ENCODE measurements at regions not wholly inside any gene's neighbourhood (a gene's known extent, or its start where the extent isn't known, plus 50 kb on each side); places are given as distances from the start of the nearest gene placed in this dataset.
"Not testable (repeated sequence)": the region's sequence is repeated elsewhere in the genome, so short reads cannot be mapped to it uniquely, and the experiment has no call there.

DNA sequence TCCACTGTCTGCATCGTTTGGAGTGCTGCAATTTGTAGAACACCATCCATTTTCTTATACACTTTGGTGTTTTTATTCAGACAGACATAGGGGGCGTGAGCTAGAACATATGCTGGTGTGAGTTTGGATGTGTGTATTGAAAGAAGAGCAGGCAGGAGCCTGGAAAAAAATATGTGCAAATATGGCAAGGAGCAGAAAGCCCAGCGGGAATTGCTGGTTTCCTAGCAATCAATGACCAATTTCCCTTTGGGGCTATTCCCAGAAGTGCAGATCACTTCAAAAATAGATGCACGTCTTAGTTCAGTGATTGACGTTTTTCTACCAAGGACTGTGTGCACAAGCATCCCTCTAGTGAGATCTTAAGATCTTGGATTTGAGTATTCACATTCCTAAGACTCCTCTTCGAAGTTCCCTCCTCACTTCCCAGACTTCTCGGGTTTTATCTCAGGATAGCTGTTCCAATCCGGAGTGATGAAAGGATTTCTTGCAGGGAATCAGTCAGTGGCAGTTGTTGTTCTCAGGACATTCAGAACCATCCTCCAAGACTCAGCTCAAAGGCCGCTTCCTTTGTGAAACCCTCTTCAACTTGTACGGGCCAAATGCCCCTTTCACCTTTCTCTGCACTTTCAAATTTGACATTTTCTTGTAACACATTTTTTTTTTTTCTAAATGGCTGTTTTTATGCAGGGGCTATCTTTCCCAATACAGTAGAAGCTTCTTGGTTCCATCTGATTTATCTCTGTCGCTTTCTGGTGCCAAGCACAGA lies 268.7 kb upstream of the ASIC2 start:
- TF ChIP-seq, protein P1, sequence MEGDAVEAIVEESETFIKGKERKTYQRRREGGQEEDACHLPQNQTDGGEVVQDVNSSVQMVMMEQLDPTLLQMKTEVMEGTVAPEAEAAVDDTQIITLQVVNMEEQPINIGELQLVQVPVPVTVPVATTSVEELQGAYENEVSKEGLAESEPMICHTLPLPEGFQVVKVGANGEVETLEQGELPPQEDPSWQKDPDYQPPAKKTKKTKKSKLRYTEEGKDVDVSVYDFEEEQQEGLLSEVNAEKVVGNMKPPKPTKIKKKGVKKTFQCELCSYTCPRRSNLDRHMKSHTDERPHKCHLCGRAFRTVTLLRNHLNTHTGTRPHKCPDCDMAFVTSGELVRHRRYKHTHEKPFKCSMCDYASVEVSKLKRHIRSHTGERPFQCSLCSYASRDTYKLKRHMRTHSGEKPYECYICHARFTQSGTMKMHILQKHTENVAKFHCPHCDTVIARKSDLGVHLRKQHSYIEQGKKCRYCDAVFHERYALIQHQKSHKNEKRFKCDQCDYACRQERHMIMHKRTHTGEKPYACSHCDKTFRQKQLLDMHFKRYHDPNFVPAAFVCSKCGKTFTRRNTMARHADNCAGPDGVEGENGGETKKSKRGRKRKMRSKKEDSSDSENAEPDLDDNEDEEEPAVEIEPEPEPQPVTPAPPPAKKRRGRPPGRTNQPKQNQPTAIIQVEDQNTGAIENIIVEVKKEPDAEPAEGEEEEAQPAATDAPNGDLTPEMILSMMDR (conservative IDR thresholded peaks at IDR 0.05; ENCODE audit: low read depth, low read length), result no peak
- DNase-seq (ENCODE audit: low read depth), result no peak
- H3K4me3 ChIP-seq (ENCODE audit: low read depth, low read length), result no peak overlapping the region

- no peak overlapping the region for H3K4me3 ChIP-seq (ENCODE audit: low read depth, low read length)
Measured at GRCh38 chr17:33562792-33563191, 269.7 kb upstream of the ASIC2 start.

GRCh38 chr17:33564146-33564545 lies 271.1 kb upstream of the ASIC2 start:
- TF ChIP-seq, protein P1 (conservative IDR thresholded peaks at IDR 0.05; ENCODE audit: low read depth, low read length), result no peak

More at GRCh38 chr17:33562792-33563191, 269.7 kb upstream of the ASIC2 start:
- TF ChIP-seq, protein P1 (conservative IDR thresholded peaks at IDR 0.05; ENCODE audit: low read depth, low read length), result no peak
- DNase-seq (ENCODE audit: low read depth), result no peak

DNA sequence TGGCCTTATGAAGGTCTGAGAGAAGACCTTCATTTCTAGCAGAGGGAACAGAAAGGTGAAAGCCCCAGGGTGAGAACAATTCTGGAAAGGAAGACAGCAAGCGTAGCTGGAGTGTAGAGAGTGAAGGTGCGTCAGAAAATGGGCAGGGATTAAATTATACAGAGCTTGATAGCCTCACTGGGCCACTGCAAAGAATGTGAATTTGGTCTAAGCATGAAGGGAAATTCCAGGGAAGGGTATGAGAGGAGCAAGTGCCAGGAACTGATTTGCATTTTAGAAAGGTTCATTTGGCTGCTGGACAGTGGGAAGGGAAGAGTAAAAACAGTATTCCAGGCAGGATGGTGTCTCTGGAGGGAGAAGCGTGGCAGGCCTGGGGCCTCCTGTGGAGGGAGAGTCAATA lies 274.1 kb upstream of the ASIC2 start:
- H3K4me3 ChIP-seq (ENCODE audit: low read depth, low read length), result no peak overlapping the region
- TF ChIP-seq, protein P1 (conservative IDR thresholded peaks at IDR 0.05; ENCODE audit: low read depth, low read length), result no peak
- DNase-seq (ENCODE audit: low read depth), result no peak

More at GRCh38 chr17:33564146-33564545, 271.1 kb upstream of the ASIC2 start:
- no peak for DNase-seq (ENCODE audit: low read depth)
- H3K4me3 ChIP-seq (ENCODE audit: low read depth, low read length), result no peak overlapping the region

GRCh38 chr17:33572615-33573014 lies 279.5 kb upstream of the ASIC2 start:
- TF ChIP-seq, protein P1 (conservative IDR thresholded peaks at IDR 0.05; ENCODE audit: low read depth, low read length), result no peak
- no peak for DNase-seq (ENCODE audit: low read depth)
- H3K4me3 ChIP-seq (ENCODE audit: low read depth, low read length), result no peak overlapping the region

DNA sequence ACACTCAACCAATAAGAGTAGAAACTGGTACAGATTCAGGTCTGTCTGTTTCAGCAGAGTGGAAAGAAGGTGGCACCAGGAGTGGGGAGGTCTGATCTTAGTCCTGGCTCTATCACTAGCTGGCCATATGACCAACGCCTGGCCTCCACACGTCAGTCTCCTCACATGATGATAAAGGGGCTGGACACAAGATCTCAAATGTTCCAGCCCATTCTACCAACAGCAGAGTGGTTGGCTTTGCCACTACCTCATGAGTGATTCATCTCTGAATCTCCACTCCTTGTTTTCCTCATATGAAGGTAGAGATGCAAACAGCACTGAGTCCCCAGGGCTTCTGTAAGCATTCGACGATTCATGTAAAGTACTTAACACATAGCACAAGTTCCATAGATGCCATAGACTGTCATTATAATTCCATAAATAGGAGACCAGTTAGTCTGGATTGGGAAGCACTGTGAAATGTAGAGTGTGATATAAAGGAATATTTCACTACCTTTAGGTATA lies 281.9 kb upstream of the ASIC2 start:
- H3K4me3 ChIP-seq (ENCODE audit: low read depth, low read length), result no peak overlapping the region
- DNase-seq (ENCODE audit: low read depth), result no peak
- TF ChIP-seq, protein P1 (conservative IDR thresholded peaks at IDR 0.05; ENCODE audit: low read depth, low read length), result no peak

GRCh38 chr17:33579740-33580139 lies 286.6 kb upstream of the ASIC2 start:
- not testable (repeated sequence) for DNase-seq (ENCODE audit: low read depth); H3K4me3 ChIP-seq (ENCODE audit: low read depth, low read length)
